CD4-positive, alpha-beta T cell treated with Interleukin-4 for 1 hour (primary cell): ENCODE measurements at regions not wholly inside any gene's neighbourhood (a gene's known extent, or its start where the extent isn't known, plus 50 kb on each side); places are given as distances from the start of the nearest gene placed in this dataset.
"Not testable (repeated sequence)": the region's sequence is repeated elsewhere in the genome, so short reads cannot be mapped to it uniquely, and the experiment has no call there.

Experiments
- DNase-seq, 2 donors: peaks; one replicate each; pipeline ENCODE4 v3.0.0-alpha.2; 2020 to 2022

DNA sequence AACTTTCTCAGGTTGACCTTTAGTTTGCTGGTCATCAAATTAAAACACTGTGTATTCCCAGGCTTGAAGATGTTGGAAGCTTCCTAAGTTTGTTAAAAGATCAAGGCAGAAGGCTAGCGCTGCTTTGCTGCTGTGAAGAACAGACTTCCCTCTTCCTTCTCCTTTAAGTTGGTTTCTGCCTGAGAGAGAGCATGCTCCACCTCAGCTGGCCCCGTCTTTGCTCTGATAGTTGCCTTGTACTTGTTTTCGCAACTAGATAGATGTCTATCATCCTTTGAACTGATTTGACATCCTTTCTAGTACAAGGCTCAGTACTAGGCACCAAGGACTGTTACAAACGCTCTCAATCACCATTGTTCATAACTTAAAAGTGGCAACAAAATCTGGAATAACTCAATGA is 177.8 kb upstream of the MKLN1 start:
- DNase-seq = no peak

- DNase-seq = no peak
These were observed 176.6 kb upstream of the MKLN1 start for GRCh38 chr7:131151034-131151433.

- DNase-seq = no peak
These were observed 174.9 kb upstream of the MKLN1 start for GRCh38 chr7:131152766-131153165.

GRCh38 chr7:131154380-131154779 is 173.3 kb upstream of the MKLN1 start:
- DNase-seq = no peak

- DNase-seq = no peak
These were observed 170.0 kb upstream of the MKLN1 start for GRCh38 chr7:131157530-131158243.

DNA sequence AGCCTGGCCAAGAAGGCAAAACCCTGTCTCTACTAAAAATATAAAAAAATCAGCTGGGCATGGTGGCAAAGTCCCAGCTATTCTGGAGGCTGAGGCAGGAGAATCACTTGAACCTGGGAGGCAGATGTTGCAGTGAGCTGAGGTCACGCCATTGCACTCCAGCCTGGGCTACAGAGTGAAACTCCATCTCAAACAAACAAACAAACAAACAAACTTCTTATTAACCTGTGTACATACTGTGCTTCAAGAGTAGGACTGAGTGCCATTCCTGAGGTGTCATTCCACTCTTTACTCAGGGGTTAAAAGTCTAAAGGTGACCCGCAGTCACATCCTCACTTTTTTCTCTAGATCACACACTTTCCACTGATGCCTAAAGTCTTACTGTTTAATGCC is 169.4 kb upstream of the MKLN1 start:
- not testable (repeated sequence) for DNase-seq

DNA sequence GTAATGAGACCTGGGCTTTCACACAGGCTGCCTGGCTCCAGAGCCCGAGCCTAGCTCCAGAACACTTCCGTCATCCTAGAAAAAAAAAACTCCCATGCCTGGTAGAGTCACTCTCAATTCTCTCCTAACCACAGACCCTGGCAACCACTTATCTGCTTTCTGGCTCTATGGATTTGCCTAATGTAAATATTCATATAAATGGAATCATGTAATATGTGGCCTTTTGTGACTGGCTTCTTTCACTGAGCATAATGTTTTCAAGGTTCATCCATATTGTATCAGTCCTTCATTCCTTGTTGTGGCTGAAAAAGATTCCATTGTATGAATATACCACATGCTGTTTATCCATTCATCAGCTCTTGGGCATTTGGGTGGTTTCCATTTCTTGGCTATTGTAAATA is 167.7 kb upstream of the MKLN1 start:
- DNase-seq = no peak

GRCh38 chr7:131161103-131161502 is 166.6 kb upstream of the MKLN1 start:
- DNase-seq = no peak

DNA sequence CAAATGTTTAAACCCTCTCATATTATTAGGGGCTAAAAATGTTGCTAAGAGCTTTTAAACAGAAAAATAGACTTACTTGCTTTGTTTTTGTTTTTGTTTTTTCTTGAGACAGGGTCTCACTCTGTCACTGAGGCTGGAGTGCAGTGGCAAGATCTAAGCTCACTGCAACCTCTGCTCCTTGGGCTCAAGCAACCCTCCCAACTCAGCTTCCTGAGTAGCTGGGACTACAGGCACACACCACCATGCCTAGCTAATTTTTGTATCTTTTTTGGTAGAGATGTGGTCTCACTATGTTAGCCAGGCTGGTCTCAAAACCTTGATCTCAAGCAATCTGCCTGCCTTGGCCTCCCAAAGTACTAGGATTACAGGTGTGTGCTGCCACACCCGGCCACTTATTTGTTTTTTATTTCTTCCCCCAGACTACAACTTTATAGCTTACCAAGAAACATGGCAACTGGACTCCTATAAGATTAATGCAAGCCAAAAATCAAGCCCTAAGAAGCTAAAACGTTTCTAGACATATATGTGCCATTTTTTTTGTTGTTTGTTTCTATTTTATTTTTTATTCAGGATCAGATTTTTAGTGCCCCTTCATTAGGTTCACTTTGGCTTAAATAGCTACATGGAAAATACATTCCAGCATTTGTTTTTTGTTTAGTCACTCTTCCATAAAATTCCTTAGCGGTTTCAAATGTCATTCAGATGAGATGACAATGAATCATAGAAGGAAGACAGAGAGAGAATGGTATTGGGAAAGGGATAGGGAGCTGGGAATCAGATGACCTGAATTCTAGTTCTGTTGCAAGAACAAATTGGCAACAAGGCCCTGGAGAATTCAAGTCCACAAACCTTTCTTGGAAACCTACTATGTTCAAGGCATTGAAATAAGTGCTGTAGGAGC is 163.4 kb upstream of the MKLN1 start:
- DNase-seq = no peak

- no peak for DNase-seq
These were observed 161.6 kb upstream of the MKLN1 start for GRCh38 chr7:131166066-131166465.

- no peak for DNase-seq
These were observed 157.0 kb upstream of the MKLN1 start for GRCh38 chr7:131170440-131171271.

DNA sequence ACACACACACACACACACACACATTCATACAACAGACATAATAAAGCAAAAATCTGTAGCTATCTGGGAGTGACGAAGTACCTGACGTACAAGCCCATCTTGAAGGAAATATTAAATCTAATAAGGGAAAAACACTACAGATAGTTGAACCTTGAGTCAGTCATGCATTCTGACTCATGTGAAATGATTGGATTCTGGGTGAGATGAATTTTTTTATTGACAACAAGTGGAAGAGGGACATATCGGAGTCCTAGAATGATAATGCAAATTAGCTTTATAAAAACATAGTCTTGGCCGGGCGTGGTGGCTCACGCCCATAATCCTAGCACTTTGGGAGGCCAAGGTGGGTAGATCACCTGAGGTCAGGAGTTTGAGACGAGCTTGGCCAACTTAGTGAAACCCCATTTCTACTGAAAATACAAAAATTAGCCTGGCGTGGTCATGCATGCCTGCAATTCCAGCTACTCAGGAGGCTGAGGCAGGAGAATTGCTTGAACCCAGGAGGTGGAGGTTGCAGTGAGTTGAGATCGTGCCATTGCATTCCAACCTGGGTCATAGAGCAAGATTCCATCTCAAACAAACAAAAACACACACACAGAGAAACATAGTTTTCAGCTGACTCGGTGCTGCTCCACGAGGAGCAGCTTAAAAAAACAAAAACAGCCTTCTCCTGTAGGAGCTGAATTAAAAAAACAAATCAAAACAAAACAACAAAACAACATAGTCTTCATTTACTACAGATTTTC is 154.4 kb upstream of the MKLN1 start:
- no peak for DNase-seq

DNA sequence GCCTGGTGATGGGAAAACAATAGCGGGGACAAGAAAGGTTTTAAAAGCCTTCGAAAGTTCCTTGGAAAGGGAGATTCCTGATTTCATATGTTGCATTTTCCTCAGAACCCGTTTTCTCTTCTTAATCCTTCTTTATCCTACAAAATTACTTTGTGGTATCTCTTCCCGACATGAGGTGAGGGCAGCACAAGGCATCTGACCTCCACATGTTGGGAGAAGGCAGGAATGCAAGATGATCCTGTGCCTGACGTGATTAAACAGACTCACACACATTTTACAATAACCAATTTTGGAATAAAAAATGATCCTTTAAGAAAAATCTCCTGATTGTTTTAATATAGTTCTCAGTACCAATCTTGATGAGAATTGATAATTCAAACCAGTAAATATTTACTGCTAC is 153.3 kb upstream of the MKLN1 start:
- DNase-seq = no peak

DNA sequence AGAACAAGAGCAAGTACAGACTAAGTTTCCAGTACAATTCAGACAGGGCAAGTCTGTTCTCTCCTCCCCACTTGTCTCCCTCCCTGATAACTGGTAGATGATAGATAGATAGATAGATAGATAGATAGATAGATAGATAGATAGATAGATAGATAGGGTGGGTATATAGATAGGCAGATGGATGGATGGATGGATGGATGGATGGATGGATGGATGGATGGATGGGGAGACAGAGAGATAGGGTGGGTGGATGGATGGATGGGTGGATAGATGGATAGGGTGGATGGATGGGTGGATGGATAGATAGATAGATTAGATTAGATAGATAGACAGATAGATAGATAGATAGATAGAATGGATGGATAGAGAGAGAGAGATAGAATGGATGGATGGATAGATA is 152.8 kb upstream of the MKLN1 start:
- no peak for DNase-seq

- DNase-seq = no peak
These were observed 145.1 kb upstream of the MKLN1 start for GRCh38 chr7:131182446-131183058.

GRCh38 chr7:131183072-131183471 is 144.6 kb upstream of the MKLN1 start:
- no peak for DNase-seq

DNA sequence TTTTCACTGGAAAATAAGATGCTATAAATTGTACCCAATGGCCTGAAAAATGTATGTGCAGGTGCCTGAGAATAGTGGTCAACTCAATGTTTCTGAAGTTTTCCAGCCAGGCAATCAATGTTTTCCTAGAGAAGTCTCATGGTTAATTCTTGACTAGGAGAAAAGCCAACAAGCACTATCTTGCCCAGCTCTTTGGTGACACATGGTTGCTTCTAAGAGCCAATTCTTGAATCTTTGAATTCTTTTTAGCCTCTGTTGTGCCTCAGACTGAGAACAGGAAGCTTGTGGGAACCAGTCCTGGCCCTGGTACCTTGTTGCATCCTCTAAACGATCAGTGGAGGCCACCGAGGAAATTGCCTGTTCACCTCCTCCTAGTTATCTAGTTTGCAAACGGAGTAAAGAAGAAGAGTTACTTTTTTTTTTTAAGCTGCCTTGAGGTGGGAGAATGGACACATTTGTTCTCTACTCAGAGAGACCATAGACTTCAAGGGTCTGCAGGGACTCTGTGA is 144.0 kb upstream of the MKLN1 start:
- DNase-seq = peak; percentile 16 to 27

DNA sequence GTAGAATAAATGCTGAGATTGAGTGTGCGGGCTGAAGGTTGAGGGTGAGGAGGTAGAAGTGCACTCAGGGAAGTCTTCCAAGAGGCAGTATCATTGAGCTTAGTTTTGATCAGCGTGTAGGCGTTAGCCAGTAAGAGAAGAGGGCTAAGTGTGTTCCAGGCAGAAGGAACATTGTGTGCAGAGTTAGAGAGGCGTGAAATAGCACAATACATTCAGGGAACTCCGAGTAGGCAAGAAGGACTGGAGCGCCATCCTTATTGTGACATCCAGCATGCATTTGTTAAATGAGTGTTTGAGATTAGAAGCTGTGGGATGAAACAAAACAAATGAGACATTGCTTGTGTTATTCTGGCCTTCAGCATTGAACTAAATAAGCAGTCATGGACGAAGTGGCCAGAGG is 140.9 kb upstream of the MKLN1 start:
- no peak for DNase-seq

DNA sequence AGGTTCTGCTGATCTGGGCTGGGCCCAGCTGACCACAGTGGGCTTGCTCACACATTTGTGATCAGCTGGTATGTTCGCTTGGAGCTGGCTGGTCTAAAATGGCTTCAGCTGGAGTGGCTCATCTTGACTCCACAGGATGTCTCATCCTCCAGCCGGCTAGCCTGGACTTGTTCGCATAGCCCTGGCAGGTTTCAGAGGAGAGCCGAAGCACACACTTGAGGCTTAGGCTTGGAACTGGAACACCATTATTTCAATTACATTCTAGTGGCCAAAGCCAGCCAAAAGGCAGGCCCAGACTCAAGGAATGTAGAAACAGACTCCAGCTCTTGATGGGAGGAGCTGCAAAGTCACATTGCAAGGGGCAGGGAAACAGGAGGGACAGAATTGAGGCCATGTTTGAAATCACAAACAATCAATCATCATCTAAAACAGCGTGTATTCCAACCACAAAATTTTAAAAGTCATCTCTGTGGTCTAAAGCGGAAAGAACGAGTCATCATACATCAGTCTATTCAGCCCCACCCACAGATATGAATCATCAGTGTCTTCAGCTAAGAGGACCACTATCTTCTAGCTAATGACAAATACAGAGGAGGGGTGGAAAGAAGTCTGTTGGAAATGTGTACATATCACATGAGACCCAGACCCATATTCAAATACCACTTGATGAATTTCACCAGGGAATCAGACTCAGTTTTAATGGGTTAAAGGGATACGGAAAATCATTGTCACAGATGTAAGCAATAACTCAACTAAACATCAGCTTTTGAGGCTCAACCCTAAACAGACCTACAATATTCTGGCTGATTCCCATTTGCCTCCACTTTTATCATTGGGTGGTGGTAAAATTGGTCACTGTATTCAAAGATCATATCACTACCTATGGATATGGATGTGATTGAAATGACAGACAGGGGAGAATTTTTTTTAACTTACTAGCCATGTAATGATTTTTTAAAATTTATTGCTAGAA is 139.0 kb upstream of the MKLN1 start:
- peak; percentile 60 to 88 for DNase-seq

DNA sequence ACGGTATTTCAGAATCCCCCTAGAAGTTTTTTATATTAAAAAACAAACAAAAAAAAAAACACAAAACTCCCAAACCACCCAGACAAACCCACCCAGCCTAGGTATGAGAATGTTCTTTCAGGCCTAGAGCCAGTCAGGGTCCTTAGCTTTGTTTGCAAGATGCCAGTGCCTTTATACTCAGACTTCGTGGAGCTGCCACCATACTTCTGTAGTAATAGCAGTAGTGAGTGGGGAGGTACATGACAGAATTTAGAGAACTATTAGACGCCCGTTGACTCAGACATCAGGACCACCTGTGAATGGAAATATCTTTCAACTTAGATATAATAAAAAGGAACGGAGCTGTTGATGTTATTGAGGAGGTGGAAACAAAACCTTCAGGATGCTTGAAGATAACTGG is 138.2 kb upstream of the MKLN1 start:
- no peak for DNase-seq

- DNase-seq = no peak
These were observed 137.5 kb upstream of the MKLN1 start for GRCh38 chr7:131190146-131190545.
